ENCODE measurements at regions not wholly inside any gene's neighbourhood (a gene's known extent, or its start where the extent isn't known, plus 50 kb on each side); places are given as distances from the start of the nearest gene placed in this dataset.

DNA sequence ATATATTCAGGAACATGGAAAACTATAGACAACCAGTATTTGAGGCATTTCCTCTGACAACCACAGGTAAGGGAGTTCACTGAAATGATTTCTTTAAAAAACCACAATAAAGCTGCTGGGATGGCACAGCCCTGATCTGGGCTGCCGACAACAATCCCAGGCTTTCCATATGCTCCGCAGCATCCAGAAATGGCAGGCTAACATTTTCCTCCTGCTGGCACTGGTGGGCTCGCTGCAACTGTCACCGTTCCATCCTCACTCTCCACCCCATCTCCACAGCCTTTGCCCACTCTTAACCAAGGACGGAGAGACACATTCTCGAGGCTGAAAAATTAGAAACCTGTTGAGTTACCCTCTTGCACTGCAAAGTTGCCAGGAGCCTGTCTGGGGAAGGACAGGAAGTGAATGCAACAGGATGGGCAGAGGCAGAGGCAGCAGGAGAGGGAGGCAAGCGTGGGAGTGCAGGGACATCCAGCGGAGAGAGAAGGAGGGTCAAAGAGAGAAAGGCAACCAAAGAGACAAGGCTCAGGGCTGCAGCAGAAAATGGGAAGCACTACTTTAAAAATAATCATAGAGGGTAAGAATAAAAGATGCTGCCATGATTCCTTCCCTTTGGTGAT is 79.0 kb upstream of the ARRDC4 start:
- Mint-ChIP-seq H3K27me3 (ENCODE audit: low read depth) (peaks cover 4% of the 10 kb centered on the region), H3K4me3 (no peak overlapping the region), H3K27ac (no peak overlapping the region), H3K4me1 (0 out of 2 replicates have a peak, but pooled peaks cover 3% of the 10 kb centered on the region), H3K36me3 (no peaks in the 10 kb centered on the region), H3K9me3 (peaks cover 4% of the 10 kb centered on the region)
- POLR2A ChIA-PET: no interaction called here
- TF ChIP-seq, protein P1, sequence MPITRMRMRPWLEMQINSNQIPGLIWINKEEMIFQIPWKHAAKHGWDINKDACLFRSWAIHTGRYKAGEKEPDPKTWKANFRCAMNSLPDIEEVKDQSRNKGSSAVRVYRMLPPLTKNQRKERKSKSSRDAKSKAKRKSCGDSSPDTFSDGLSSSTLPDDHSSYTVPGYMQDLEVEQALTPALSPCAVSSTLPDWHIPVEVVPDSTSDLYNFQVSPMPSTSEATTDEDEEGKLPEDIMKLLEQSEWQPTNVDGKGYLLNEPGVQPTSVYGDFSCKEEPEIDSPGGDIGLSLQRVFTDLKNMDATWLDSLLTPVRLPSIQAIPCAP (CRISPR knock-in tag; IDR thresholded peaks at IDR 0.05): no peak
- TF ChIP-seq, protein P2, sequence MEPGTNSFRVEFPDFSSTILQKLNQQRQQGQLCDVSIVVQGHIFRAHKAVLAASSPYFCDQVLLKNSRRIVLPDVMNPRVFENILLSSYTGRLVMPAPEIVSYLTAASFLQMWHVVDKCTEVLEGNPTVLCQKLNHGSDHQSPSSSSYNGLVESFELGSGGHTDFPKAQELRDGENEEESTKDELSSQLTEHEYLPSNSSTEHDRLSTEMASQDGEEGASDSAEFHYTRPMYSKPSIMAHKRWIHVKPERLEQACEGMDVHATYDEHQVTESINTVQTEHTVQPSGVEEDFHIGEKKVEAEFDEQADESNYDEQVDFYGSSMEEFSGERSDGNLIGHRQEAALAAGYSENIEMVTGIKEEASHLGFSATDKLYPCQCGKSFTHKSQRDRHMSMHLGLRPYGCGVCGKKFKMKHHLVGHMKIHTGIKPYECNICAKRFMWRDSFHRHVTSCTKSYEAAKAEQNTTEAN (CRISPR knock-in tag; IDR thresholded peaks at IDR 0.05): no peak
- TF ChIP-seq ZNF396 (CRISPR knock-in tag; IDR thresholded peaks at IDR 0.05; ENCODE audit: borderline replicate concordance) (no peak), GRHL2 (CRISPR knock-in tag; IDR thresholded peaks at IDR 0.05; ENCODE audit: insufficient replicate concordance, severe bottlenecking) (no peak), ZNF416 (CRISPR knock-in tag; IDR thresholded peaks at IDR 0.05) (no peak), CREB1 (CRISPR knock-in tag; IDR thresholded peaks at IDR 0.05) (no peak), ESRRA (CRISPR knock-in tag; IDR thresholded peaks at IDR 0.05; ENCODE audit: borderline replicate concordance) (no peak), KAT7 (CRISPR knock-in tag; IDR thresholded peaks at IDR 0.05; ENCODE audit: borderline replicate concordance) (no peak), HMGA2 (CRISPR knock-in tag; IDR thresholded peaks at IDR 0.05) (no peak), NFE2L1 (CRISPR knock-in tag; IDR thresholded peaks at IDR 0.05) (no peak), IRF2 (CRISPR knock-in tag; IDR thresholded peaks at IDR 0.05; ENCODE audit: borderline replicate concordance, low read depth) (no peak), TCF7 (CRISPR knock-in tag; IDR thresholded peaks at IDR 0.05; ENCODE audit: low read depth) (no peak)
- TF ChIP-seq, protein P3, sequence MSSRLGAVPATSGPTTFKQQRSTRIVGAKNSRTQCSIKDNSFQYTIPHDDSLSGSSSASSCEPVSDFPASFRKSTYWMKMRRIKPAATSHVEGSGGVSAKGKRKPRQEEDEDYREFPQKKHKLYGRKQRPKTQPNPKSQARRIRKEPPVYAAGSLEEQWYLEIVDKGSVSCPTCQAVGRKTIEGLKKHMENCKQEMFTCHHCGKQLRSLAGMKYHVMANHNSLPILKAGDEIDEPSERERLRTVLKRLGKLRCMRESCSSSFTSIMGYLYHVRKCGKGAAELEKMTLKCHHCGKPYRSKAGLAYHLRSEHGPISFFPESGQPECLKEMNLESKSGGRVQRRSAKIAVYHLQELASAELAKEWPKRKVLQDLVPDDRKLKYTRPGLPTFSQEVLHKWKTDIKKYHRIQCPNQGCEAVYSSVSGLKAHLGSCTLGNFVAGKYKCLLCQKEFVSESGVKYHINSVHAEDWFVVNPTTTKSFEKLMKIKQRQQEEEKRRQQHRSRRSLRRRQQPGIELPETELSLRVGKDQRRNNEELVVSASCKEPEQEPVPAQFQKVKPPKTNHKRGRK (CRISPR knock-in tag; IDR thresholded peaks at IDR 0.05; ENCODE audit: borderline replicate concordance): no peak
- TF ChIP-seq, protein P4, sequence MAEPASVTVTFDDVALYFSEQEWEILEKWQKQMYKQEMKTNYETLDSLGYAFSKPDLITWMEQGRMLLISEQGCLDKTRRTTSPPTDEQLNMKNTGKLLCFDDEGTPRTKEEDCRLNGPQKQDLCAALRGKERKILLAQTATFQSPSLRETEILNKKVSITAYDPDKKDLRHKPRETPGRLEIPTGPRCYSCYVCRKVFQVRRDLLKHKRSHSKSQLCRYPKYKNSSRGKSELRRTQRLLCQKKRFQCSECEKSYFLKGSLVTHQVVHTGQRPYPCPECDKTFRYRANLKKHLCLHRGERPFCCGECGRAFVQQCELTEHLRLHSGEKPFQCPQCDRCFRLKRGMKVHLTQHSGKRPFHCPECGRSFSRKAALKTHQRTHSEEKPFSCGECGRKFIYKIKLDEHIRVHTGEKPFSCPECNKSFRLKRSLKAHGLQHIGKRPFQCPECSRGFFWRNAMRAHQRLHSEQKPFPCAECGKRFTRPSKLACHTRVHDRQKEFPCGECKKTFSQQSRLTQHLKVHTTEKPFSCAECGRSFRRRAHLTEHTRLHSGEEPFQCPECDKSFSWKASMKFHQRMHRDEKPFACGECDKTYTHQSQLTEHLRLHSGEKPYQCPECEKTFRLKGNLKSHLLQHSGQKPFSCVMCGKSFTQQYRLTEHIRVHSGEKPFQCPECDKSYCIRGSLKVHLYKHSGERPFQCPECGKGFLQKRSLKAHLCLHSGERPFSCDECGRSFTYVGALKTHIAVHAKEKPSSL (CRISPR knock-in tag; conservative IDR thresholded peaks at IDR 0.05): no peak
- TF ChIP-seq, protein P5, sequence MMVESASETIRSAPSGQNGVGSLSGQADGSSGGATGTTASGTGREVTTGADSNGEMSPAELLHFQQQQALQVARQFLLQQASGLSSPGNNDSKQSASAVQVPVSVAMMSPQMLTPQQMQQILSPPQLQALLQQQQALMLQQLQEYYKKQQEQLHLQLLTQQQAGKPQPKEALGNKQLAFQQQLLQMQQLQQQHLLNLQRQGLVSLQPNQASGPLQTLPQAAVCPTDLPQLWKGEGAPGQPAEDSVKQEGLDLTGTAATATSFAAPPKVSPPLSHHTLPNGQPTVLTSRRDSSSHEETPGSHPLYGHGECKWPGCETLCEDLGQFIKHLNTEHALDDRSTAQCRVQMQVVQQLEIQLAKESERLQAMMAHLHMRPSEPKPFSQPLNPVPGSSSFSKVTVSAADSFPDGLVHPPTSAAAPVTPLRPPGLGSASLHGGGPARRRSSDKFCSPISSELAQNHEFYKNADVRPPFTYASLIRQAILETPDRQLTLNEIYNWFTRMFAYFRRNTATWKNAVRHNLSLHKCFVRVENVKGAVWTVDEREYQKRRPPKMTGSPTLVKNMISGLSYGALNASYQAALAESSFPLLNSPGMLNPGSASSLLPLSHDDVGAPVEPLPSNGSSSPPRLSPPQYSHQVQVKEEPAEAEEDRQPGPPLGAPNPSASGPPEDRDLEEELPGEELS (CRISPR knock-in tag; IDR thresholded peaks at IDR 0.05): no peak
- TF ChIP-seq, protein P6, sequence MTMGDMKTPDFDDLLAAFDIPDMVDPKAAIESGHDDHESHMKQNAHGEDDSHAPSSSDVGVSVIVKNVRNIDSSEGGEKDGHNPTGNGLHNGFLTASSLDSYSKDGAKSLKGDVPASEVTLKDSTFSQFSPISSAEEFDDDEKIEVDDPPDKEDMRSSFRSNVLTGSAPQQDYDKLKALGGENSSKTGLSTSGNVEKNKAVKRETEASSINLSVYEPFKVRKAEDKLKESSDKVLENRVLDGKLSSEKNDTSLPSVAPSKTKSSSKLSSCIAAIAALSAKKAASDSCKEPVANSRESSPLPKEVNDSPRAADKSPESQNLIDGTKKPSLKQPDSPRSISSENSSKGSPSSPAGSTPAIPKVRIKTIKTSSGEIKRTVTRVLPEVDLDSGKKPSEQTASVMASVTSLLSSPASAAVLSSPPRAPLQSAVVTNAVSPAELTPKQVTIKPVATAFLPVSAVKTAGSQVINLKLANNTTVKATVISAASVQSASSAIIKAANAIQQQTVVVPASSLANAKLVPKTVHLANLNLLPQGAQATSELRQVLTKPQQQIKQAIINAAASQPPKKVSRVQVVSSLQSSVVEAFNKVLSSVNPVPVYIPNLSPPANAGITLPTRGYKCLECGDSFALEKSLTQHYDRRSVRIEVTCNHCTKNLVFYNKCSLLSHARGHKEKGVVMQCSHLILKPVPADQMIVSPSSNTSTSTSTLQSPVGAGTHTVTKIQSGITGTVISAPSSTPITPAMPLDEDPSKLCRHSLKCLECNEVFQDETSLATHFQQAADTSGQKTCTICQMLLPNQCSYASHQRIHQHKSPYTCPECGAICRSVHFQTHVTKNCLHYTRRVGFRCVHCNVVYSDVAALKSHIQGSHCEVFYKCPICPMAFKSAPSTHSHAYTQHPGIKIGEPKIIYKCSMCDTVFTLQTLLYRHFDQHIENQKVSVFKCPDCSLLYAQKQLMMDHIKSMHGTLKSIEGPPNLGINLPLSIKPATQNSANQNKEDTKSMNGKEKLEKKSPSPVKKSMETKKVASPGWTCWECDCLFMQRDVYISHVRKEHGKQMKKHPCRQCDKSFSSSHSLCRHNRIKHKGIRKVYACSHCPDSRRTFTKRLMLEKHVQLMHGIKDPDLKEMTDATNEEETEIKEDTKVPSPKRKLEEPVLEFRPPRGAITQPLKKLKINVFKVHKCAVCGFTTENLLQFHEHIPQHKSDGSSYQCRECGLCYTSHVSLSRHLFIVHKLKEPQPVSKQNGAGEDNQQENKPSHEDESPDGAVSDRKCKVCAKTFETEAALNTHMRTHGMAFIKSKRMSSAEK (CRISPR knock-in tag; IDR thresholded peaks at IDR 0.05; ENCODE audit: borderline replicate concordance): no peak
- CTCF ChIA-PET: no interaction called here
- ATAC-seq (peak; percentile 68), DNase-seq (ENCODE audit: low spot score) (no peak)

Data from WTC11 (cell line).